ENCODE measurements at regions not wholly inside any gene's neighbourhood (a gene's known extent, or its start where the extent isn't known, plus 50 kb on each side); places are given as distances from the start of the nearest gene placed in this dataset.

DNA sequence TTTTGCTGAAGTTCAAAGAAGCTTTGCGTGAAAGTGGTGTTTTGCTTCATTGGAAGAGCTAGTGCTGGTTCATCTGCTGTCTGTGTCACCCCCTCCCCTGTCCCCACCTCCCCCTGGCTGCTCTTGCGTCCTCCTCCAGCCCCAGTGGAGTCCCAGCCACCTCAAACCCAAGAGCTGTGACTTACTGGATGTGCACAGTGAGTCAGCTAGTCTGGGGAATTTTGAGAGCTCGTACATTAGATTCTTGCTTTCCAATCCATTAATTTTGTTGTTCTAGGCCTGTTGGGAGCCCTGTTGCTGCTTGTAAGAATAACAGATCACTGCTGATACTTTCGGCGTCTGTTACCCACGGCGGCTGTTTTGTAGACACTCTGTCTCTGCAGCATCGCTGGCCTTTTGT lies 412.1 kb downstream of the TSN start:
- no peak for DNase-seq (ENCODE audit: low read depth in 3 of 3)

DNA sequence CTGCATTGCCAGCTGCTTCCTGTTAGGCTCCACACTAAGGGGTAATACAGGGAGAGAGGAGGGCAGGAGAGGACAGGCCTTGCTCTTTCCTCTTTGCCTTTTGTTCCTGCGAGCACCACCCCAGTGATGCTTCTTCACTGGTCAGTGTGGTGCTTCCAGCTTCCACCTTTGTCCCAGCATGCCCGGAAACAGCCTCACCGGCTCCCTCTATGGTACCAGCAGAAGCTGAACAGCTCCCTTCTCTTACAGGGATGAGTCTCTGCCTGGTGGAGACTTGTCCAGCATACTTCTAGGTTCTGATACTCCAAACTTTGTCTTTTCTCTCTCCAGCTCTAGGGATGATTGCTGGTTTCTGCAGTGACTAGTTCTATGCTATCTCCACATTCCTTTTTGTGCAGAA lies 413.3 kb downstream of the TSN start:
- DNase-seq (ENCODE audit: low read depth in 3 of 3) = no peak

DNA sequence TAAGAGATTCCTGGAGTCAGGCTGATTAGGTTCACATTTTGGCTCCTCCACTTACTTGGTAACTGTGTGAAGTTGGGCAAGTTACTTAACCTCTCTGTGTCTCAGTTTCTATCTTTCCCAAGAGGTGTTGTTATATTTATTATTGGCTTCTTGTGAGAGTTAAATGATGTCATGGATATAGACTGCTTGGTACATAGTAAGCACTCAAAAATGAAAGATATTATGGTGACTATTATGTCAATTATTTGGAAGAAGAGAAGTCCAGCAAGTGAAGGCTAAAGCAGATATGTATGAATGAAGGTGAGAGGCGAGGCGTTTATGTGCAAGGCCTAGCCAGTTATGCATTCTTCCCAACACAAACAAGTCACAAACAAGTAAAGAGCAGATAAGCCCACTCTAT lies 417.4 kb downstream of the TSN start:
- no peak for DNase-seq (ENCODE audit: low read depth in 3 of 3)

DNA sequence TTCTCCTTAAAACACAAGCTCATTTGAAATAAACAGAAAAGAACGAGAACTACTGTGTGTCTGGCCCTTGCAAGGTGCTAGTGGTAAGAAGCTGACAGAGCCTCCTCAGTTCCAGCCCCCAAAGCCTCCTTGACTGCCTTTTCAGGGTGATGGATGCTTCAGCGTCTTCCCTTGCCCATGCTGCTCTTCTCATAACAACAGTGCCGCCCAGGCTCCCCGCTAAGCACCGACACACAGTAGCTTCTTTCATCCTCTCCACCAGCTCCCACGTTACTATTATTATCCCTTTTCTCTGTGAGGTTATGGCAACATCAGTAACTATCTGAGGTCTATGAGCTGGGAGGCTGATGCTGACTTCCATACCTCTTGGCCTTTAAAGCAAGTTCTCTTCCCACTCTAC lies 418.6 kb downstream of the TSN start:
- DNase-seq (ENCODE audit: low read depth in 3 of 3) = no peak

DNA sequence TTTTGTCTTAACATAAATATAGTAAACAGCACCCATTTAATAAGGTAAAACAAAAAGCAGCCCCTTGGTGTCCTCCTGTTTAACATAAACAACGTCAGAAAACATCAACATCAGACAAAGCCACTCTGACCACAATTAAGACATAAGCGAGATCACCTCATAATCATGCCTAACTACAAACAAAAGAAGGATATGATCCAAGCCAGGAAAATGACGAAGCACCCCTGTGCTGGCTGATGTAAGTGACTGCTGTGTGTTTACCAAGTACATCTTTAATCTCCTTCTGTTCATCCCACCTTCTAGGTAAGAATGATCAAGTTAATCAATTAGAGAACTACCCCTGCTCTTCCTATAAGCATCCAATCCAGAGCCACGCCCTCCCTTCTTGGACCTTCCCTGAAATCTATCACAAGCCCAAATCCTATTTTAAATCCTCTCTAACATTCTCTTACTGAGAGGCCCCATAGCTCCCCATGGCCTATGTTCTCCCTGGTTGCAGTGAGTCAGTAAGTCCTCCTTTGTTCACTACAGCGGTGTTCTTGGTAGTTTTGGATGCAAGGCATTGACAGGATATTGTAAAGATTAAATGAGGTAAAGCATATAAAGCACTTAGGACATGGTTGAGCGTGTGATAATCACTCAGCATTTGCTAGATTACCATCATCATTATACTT lies 424.2 kb downstream of the TSN start:
- no peak for DNase-seq (ENCODE audit: low read depth in 3 of 3)

DNA sequence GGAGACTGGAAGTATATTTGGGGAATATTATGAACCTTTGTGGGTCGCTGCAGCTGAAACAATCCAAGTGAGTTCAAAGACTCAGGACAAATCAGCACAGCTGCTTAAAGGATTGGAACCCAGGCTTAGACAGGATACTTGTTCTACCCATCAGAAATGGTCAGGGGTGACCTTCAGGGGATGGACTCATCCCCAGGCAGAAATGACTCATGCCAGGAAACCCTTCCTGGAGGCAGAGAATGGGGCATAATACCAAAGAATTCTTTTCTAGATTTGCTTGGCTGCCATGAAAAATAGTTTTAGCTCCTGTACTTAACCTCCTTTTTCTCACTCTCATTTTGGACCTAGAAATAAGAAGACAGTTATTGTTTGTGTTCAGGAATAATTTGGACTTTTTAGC lies 425.5 kb downstream of the TSN start:
- DNase-seq (ENCODE audit: low read depth in 3 of 3) = no peak

DNA sequence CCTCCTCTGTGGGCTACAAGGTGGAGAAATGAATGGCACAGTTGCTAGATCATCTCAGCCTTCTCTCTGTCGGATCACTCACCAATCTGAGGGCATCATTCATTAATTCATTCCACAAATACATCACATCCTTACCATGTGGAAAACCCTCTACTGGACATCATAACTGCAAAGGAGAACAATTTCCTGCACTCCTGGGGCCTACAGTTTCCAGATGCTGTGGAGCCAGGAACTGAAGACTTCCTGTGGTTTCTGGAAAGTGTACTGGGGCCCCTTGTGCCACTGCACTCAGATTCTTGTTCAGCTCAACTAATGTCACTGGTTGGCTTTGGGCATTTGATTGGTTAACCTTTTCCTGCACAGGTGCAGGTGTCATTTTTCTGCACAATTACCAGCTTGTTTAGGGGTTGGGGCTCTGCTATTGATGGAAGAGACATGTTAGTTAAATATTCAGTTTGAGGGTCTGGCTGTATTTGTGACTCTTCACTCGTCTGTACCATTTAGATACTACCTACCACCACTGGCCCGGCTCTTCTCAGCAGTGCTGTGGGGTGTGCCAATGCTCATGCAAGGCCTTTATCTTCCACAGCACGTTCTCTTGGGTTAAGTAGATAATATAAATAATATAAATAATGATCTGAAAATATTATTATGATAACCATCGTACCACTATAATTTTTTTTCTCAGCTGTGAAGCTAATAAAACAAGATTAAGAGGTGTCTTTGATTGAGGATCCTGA lies 427.3 kb downstream of the TSN start:
- DNase-seq (ENCODE audit: low read depth in 3 of 3) = no peak

DNA sequence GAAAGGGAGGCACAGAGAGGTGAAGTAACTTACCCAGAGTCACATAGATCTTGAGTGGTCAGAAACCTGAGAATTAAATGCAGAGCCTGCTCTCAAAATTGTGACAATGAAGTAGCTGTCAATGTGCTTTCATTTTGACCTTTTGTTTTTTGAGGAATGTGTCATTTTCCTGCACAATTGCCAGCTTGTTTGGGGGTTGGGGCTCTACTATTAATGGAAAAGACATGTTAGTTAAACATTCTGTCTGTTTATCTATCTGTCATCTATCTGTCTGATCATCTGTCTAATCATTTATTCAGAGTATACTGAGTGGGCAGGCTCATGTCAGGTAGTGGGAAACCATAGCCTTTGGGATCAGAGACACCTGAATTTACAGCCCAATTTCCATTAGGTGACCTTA lies 428.4 kb downstream of the TSN start:
- no peak for DNase-seq (ENCODE audit: low read depth in 3 of 3)

DNA sequence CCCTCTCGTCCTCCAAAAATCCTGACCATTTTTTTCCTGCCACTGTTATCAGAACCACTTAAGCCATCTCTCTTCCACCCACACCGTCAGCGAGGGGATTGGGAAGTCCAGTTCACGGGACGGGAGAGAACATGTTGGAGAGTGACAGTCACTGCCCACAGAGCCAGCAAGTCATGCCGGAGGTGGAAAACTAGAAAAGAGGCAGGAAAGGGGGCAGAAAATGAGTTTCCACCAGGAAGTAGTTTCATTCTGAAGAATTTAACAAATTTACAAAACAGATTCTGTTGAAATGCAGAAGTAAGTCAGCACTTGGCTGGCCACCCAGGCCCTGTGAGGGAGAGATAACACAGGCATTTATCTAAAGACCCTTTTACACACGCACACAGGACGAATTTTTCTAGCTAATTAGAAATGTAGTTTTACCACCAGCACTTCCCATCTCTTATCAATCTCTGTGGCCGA lies 431.3 kb downstream of the TSN start:
- no peak for DNase-seq (ENCODE audit: low read depth in 3 of 3)

DNA sequence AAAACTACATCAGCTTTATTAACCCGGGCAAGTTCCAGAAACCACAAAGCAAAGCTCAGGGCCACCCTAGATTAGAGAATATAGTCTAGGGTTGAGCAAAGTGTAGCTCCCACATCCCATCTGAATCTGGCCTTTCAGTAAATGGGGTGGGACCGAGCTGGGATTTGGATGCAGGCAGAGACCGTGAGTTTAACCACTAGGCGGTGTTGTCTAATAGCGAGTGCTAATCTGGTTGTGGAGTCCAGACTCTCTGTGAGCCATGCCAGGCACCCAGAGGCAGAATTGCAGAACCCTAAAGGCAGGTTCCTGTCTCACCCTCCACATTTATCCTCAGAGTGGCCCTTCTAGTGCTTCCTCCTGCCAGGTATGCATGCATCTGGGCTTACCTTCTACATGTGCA lies 435.9 kb downstream of the TSN start:
- DNase-seq (ENCODE audit: low read depth in 3 of 3) = no peak

DNA sequence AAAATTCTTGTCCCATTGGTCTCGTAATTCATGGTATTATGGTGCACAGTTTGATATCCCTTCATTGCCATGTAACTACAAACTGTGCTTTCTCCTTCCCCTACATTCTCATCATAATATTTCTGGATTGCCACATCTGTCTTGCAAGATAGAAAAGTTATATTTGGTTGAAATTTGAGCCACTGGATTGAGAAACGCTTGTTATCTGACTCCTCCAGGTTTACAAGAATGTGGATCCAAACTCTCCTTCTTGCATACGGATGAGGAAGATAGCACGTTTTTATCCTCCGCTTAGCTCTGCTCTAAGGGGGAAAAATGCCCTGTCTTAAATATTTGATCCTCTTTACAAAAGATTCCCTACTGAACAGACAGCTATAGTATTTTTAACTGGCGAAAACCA lies 438.2 kb downstream of the TSN start:
- DNase-seq (ENCODE audit: low read depth in 3 of 3) = no peak

DNA sequence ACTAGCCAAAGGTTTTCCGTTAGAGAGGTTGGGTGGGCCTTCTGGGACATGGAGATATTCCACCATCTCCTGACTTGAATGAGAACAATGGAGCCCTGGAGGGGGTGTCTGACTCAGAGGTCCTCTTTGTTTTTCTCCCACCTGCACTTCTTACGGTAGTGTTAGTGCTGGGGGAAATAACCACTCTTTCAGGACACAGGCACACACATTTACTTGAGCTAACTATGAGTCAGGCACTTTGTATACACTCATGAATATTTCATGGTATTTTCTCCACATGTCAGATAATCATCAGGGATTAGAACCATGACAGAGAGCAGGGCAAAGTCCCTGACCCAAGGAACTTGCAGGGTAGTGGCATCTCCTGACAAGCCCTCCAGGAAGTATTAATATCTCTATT lies 439.1 kb downstream of the TSN start:
- no peak for DNase-seq (ENCODE audit: low read depth in 3 of 3)

DNA sequence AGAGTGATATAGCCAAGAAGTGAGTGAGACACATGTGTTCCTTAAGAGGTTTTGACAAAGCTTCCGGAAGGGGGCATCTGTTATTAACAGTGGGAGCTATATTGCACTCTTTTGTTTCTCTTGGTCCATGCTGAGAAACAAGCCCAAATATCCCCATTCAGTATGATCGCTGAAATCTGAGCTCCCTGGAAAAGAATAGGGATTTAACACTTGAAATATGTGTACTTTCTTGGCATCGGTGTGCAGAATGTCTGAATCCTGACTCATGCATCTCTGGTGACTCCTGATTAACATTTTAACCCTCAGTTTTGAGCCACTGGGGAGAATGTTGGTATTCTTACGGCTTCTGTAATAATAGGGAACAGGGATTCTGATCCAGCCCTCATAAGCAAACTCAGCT lies 448.1 kb downstream of the TSN start:
- DNase-seq (ENCODE audit: low read depth in 3 of 3) = no peak

DNA sequence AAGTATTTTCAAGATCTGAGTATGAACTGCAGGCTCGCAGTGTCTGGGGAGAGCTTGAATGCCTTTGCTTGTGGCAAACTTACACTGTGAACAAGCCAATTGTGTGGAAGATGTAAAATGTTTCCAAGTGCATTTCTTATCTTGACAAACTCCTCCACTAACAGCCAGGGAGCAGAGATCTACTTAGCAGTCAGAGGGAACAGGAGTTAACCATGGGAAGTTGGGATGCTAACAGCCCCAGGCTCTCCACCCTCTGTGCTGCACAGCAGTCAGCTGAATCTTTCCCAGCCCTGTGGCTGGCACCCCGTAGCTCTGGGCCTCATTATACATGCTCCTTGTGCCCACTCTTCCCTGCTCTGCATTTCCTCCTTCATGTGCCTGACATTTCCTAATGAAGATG lies 450.2 kb downstream of the TSN start:
- DNase-seq (ENCODE audit: low read depth in 3 of 3) = no peak

DNA sequence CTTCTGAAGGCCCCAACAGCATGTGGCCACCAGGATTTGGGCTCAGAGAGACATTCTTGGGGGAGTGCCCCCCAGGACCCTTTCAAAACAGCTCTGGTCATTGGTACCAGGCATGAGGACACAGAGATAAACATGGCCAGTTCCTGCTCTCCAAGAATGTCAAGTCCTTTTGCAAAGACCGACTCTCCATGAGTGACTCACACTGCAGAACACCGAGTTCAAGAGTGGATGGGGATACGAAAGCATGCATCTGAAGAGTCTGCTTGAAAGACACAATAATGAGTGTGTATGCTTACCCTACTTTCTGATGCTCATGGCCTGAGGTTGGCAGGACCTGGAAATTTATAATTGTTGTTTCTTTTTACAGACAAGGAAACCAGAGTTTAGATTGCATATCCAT lies 450.6 kb downstream of the TSN start:
- no peak for DNase-seq (ENCODE audit: low read depth in 3 of 3)

DNA sequence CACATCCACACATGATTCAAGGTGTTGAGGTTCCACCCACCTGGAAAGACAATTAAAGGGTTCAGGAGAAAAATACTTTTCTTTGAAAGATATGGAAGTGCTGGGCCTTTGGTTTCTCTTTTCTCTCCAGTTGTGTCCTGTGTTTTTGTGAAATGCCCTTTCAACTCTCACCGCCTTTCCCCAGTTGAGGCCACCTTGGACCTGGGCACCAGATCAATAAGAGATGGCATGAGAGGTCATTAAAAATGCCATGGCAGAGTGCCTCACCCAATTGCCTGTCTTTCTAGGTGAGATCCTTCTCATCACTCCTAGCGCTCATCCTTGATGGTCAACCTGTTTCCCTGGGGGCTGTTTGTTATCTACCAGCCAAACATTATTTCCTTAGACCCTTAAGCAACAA lies 453.9 kb downstream of the TSN start:
- no peak for DNase-seq (ENCODE audit: low read depth in 3 of 3)

DNA sequence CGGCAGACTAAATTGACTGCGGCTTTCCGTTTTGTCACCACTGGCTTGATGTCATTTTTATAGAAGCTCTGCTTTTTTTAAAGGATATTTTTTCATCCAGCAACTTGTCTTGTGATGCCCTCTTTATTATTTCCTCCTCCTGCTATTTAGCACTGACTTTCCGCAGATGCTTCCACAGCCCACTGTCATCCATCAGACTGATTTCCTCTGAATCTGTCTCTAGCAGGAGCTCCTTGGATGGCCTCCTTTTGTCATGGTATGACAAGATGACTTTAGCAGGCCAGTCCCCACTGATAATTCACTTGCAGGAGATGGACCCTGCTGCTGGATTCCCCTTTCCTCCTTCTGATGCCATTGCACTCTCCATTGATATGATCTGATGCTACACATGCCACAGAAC lies 454.6 kb downstream of the TSN start:
- DNase-seq (ENCODE audit: low read depth in 3 of 3) = no peak

DNA sequence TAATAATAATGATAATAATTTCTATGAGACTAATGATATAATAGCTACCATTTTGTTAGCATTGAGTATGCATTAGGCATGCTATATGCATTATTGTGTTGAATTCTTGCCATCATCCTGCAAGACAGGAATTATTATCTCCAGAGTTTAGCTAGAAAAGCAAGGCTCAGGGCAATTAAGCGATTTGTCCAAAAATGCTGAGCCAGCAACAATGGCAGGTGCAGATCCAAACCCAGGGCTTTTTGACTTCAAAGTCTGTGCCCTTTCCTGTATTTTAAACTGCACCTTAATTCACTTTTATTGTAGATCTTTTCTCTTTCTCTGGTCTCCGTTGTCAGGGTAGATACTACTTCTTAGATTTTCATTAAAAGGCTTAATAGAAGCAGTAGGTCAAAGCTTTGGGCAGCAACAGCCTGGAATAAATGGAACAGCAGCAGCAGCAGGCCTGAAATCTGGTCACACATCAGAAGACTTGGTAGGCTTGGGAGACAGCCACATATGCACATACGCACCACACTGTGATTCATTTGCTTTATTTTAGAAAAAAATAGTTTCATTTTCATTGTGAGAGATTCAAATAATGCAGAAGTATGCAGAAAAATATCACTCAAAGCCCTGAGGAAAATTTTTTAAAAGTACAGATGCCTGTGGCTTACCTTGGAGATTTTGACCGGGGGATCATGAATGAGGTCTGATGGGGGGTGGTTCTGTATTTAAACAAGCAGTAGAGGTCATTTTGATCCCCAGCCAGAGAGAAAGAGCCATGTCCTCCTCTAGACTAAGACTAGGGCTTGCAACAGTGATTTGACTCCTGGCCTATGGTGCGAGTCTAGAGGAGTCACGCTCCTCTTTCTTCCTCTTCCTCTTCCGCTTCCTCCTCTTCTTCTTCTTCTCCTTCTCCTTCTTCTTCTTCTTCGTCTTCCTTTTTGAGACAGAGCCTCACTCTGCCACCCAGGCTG lies 455.7 kb downstream of the TSN start:
- DNase-seq (ENCODE audit: low read depth in 3 of 3) = no peak

DNA sequence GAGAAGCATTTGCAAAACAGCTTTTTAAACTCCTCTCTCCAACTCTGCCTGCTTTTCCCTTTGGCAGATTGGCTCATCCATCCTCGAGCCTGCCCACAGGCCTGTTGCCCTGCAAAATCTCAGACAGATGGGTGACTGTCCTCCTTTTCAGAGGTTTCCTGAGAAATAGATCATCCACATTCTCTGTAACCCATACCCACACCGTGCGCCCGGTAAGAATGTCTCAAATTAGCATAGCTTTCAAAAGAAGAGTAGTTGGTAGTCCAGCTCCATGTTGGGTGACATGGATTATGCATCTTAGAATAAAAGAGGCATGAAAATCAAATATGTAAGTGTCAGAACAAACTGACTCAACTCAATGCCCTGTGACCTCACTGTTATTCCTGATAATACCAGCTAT lies 457.9 kb downstream of the TSN start:
- DNase-seq (ENCODE audit: low read depth in 3 of 3) = no peak

DNA sequence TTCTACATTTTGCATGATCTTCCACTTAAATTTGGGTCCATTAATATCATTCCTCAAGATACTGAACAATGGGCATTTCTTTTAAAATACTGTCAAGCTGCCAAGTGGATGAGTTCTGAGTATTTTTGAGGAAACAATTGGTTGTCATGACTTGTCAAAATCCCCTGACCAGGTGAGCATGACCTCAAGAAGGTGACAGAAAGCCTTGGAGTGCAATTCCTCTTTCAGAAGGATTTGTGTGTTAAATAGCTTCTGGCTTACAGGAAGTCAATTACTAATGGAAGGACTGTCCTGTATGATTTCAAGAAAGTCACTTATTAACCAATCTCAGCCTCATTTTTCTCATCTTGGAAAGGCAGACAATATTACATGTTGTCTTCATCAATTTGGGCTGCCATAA lies 460.6 kb downstream of the TSN start:
- no peak for DNase-seq (ENCODE audit: low read depth in 3 of 3)

DNA sequence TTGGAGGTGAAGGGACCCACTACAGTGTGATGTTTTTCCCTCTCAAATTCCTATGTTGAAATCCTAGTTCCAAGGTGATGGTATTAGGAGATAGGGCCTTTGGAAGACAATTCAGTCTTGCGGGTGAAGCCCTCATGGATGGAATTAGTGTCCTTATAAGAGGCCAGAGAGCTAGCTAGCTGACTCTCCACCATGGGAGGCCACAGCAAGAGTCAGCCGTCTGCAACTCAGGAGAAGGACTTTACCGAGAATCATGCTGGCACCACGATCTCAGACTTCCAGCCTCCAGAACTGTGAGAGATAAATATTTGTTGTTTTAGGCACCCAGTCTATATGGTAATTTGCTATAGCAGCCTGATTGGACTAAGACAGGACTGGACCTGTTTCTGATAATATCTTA lies 461.4 kb downstream of the TSN start:
- DNase-seq (ENCODE audit: low read depth in 3 of 3) = no peak

DNA sequence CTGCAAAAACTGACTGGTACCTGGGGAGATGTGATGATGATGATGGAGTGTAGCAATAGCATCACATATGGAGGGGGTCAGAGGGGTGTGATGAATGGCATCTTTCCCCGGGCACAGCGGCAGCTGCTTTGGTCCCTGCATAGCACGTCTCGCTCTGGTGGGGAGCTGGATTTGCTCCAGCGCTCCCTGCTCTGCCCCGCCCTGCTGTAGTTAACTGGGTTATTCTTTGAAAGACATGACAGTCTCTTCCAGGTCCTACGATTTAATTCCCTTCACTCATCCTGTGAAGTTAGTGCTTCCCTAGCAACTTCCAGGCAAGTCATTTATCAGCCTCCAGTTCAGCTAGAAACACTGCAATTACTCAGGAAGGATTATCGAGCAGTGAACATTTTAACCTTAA lies 463.1 kb downstream of the TSN start:
- DNase-seq (ENCODE audit: low read depth in 3 of 3) = no peak

DNA sequence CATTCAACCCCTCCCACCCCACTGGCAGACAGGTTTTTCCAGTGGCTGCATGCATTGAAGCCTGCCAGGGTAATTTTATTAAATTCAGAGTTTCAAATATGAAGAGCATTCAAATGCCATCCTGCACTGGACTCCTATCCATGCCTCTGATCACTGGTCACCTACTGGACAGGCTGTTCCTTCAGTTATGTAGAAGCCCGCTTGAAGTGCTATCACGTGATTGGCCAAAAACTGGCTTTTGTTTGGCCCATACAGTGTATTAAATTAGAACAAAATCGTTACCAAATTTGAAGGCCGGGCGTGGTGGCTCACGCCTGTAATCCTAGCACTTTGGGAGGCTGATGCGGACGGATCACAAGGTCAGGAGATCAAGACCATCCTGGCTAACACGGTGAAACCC lies 464.1 kb downstream of the TSN start:
- no peak for DNase-seq (ENCODE audit: low read depth in 3 of 3)

Data from stimulated activated CD4-positive, alpha-beta T cell treated with anti-CD3 and anti-CD28 coated beads, TNF-alpha, amount 100 ng/mL, for 4 hours (primary cell).